ENCODE measurements at regions not wholly inside any gene's neighbourhood (a gene's known extent, or its start where the extent isn't known, plus 50 kb on each side); places are given as distances from the start of the nearest gene placed in this dataset.

DNA sequence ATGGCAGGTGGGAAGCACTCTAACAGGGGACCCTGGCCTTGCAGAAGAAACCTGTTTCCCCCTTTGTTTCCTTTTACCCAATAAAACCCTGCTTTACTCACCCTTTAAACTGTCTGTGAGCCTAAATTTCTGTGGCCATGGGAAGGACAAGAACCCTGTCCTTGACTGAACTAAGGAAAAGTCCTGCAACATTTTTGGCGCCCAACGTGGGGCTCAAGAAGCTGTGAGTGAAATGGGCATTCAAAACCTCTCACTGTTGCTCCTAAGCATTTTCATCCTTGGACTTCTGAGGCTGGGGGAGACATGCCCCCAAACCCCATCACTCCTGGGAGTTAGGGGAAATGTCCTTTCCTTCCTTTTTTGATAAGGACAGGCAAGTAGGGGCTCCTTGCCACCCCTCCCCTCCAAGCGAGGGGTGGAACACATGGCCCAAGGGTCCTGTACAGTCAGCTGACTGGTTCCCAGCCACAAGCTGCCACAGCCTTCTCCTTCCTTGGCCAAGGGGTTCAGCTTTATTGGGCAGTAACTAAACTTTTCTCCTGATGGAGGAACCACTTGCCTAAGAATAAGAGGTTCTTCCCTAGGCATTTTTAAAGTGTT is 381.6 kb downstream of the KLF5 start:
- BruUV-seq (replicated peaks), result no TSS peak
- no peak for DNase-seq
- no peak overlapping the region for H2BK20ac ChIP-seq (ENCODE audit: low read depth, low read length)

More for the DNA sequence above, 381.6 kb downstream of the KLF5 start:
- no peaks in the 10 kb centered on the region for H3K36me3 ChIP-seq (ENCODE audit: control insufficient read depth, insufficient read depth, low read length)
- no peak for ATAC-seq (ENCODE audit: low read depth)
- H3K9me1 ChIP-seq (ENCODE audit: insufficient read depth, low read length), result no peaks in the 10 kb centered on the region
- no peak overlapping the region for H2BK15ac ChIP-seq (ENCODE audit: low read depth, low read length)
- H3K4ac ChIP-seq (ENCODE audit: low read depth, low read length), result no peak overlapping the region
- no peak overlapping the region for H2AFZ ChIP-seq (replicated peaks; ENCODE audit: low read length, poor library complexity)
- H3K4me2 ChIP-seq (ENCODE audit: low read depth, low read length), result no peak overlapping the region
- H3K14ac ChIP-seq (replicated peaks; ENCODE audit: low read depth, low read length), result no peak overlapping the region
- ChIA-PET CTCF (no interaction called here), POLR2A (ENCODE audit: unreplicated experiment) (no interaction called here)
- no peak overlapping the region for H4K8ac ChIP-seq (ENCODE audit: low read depth in 2 of 2, low read length in 2 of 2)
- no peaks in the 10 kb centered on the region for H4K20me1 ChIP-seq (ENCODE audit: insufficient read depth, low read length)
- peaks cover 23% of the 10 kb centered on the region for H3K9me3 ChIP-seq (ENCODE audit: control insufficient read depth, insufficient read depth, low read length)
- H3K27me3 ChIP-seq (ENCODE audit: control insufficient read depth, insufficient read depth, low read length), result no peaks in the 10 kb centered on the region
- H3K4me1 ChIP-seq (ENCODE audit: control insufficient read depth, insufficient read depth, low read length), result no peaks in the 10 kb centered on the region
- H3K18ac ChIP-seq (ENCODE audit: low read depth, low read length), result no peak overlapping the region
- in situ Hi-C loops (cut with MboI; ENCODE audit: low sequenced_read_pairs) (no loop called here), intact Hi-C loops (cut with micrococcal nuclease) (no loop called here), dilution Hi-C loops (cut with HindIII; ENCODE audit: low sequenced_read_pairs, unreplicated experiment) (no loop called here)
- no peak overlapping the region for H3K4me3 ChIP-seq (ENCODE audit: insufficient read depth, low read depth, low read length)
- no peak overlapping the region for H2BK120ac ChIP-seq (ENCODE audit: low read depth, low read length)
- no peaks in the 10 kb centered on the region for H3K79me1 ChIP-seq (ENCODE audit: low read depth in 1 of 2, low read length in 2 of 2)
- H3K56ac ChIP-seq (ENCODE audit: extremely low read depth, insufficient read depth, low read length), result no peak overlapping the region
- no peak overlapping the region for H4K91ac ChIP-seq (ENCODE audit: insufficient read depth, low read depth, low read length)
- TF ChIP-seq CEBPB (IDR thresholded peaks at IDR 0.05; ENCODE audit: low read depth, low read length), result no peak
- TF ChIP-seq, protein P1, sequence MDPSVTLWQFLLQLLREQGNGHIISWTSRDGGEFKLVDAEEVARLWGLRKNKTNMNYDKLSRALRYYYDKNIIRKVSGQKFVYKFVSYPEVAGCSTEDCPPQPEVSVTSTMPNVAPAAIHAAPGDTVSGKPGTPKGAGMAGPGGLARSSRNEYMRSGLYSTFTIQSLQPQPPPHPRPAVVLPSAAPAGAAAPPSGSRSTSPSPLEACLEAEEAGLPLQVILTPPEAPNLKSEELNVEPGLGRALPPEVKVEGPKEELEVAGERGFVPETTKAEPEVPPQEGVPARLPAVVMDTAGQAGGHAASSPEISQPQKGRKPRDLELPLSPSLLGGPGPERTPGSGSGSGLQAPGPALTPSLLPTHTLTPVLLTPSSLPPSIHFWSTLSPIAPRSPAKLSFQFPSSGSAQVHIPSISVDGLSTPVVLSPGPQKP (IDR thresholded peaks at IDR 0.05; ENCODE audit: borderline replicate concordance, low read depth, low read length), result no peak
- no peak for TF ChIP-seq SMC3 (IDR thresholded peaks at IDR 0.05; ENCODE audit: low read depth, low read length)
- TF ChIP-seq, protein P2, sequence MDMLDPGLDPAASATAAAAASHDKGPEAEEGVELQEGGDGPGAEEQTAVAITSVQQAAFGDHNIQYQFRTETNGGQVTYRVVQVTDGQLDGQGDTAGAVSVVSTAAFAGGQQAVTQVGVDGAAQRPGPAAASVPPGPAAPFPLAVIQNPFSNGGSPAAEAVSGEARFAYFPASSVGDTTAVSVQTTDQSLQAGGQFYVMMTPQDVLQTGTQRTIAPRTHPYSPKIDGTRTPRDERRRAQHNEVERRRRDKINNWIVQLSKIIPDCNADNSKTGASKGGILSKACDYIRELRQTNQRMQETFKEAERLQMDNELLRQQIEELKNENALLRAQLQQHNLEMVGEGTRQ (IDR thresholded peaks at IDR 0.05; ENCODE audit: low read depth, low read length), result no peak
- no peak for TF ChIP-seq MXI1 (IDR thresholded peaks at IDR 0.05; ENCODE audit: borderline replicate concordance, low read depth, low read length)
- no peak for TF ChIP-seq FOS (IDR thresholded peaks at IDR 0.05; ENCODE audit: low read depth, low read length)
- TF ChIP-seq RCOR1 (IDR thresholded peaks at IDR 0.05; ENCODE audit: insufficient replicate concordance, low read length), result no peak
- TF ChIP-seq MAFK (IDR thresholded peaks at IDR 0.05; ENCODE audit: low read depth, low read length), result no peak
- TF ChIP-seq RAD21 (IDR thresholded peaks at IDR 0.05; ENCODE audit: low read length), result no peak
- TF ChIP-seq POLR2A (IDR thresholded peaks at IDR 0.05; ENCODE audit: low read depth, low read length), result no peak
- TF ChIP-seq, protein P3, sequence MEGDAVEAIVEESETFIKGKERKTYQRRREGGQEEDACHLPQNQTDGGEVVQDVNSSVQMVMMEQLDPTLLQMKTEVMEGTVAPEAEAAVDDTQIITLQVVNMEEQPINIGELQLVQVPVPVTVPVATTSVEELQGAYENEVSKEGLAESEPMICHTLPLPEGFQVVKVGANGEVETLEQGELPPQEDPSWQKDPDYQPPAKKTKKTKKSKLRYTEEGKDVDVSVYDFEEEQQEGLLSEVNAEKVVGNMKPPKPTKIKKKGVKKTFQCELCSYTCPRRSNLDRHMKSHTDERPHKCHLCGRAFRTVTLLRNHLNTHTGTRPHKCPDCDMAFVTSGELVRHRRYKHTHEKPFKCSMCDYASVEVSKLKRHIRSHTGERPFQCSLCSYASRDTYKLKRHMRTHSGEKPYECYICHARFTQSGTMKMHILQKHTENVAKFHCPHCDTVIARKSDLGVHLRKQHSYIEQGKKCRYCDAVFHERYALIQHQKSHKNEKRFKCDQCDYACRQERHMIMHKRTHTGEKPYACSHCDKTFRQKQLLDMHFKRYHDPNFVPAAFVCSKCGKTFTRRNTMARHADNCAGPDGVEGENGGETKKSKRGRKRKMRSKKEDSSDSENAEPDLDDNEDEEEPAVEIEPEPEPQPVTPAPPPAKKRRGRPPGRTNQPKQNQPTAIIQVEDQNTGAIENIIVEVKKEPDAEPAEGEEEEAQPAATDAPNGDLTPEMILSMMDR (conservative IDR thresholded peaks at IDR 0.05; ENCODE audit: low read depth, low read length), result no peak
- TF ChIP-seq NFE2L2 (IDR thresholded peaks at IDR 0.05; ENCODE audit: low read depth, low read length), result no peak
- no peak for TF ChIP-seq RFX5 (IDR thresholded peaks at IDR 0.05; ENCODE audit: low read depth, low read length)
- no peak for TF ChIP-seq BHLHE40 (IDR thresholded peaks at IDR 0.05; ENCODE audit: low read depth, low read length)
- TF ChIP-seq MAZ (IDR thresholded peaks at IDR 0.05; ENCODE audit: borderline replicate concordance, low read depth, low read length), result no peak
- TF ChIP-seq CHD1 (IDR thresholded peaks at IDR 0.05; ENCODE audit: low read depth, low read length), result no peak
- WGBS, 2 experiments (ENCODE audit: extremely low coverage in 2 of 2, insufficient read length in 1 of 2), result no CpG with 5 or more reads among the region's 3 CpGs
- no peak overlapping the region for H3K27ac ChIP-seq (ENCODE audit: insufficient read depth, low read length)
- H3K9ac ChIP-seq (ENCODE audit: low read depth, low read length), result no peak overlapping the region
- H2AK5ac ChIP-seq (ENCODE audit: low read depth, low read length), result no peak overlapping the region
- no peak overlapping the region for H4K5ac ChIP-seq (ENCODE audit: low read depth, low read length)
- no peak overlapping the region for H3K23ac ChIP-seq (ENCODE audit: low read depth, low read length)
- H2BK5ac ChIP-seq (ENCODE audit: low read depth, low read length, poor library complexity, severe bottlenecking), result no peak overlapping the region
- H2AK9ac ChIP-seq (replicated peaks; ENCODE audit: low read depth, low read length, poor library complexity), result no peak overlapping the region
